Keratinocyte (primary cell): ENCODE measurements at regions not wholly inside any gene's neighbourhood (a gene's known extent, or its start where the extent isn't known, plus 50 kb on each side); places are given as distances from the start of the nearest gene placed in this dataset.

Experiments
- DNase-seq: peaks from one replicate; pipeline ENCODE4 v3.0.0-alpha.2; 2011; ENCODE audit warnings: low read depth, missing footprints, low spot score
- FAIRE-seq: peaks from 2 replicates; lab custom pipeline; 2011; peaks lifted over from hg19 to GRCh38; lab: Jason Lieb, UNC
- H2AFZ ChIP-seq: 2 replicates; pipeline ENCODE4 v1.6.0; 2012; ENCODE audit warnings: low read length, control low read depth, inconsistent platforms; ENCODE audit not compliant: control insufficient read depth
- H3K27ac ChIP-seq: 2 replicates; pipeline ENCODE4 v1.5.1; 2011; ENCODE audit warnings: low read length; ENCODE audit not compliant: control insufficient read depth, insufficient read depth
- H3K27me3 ChIP-seq: 3 replicates; pipeline ENCODE4 v1.6.0; 2011; ENCODE audit warnings: low read length; ENCODE audit not compliant: control insufficient read depth, insufficient read depth; ENCODE audit errors: extremely low read depth
- H3K36me3 ChIP-seq, 2 experiments: 2 replicates in 1 of 2; 3 replicates in 1 of 2; pipeline ENCODE4 v1.5.1; 2011; ENCODE audit warnings: low read length in 2 of 2, mild to moderate bottlenecking in 1 of 2; ENCODE audit not compliant: control insufficient read depth in 2 of 2, insufficient read depth in 2 of 2; ENCODE audit errors: extremely low read depth in 1 of 2
- H3K4me1 ChIP-seq: 3 replicates; pipeline ENCODE4 v1.5.1; 2011; ENCODE audit warnings: low read length; ENCODE audit not compliant: control insufficient read depth, insufficient read depth; ENCODE audit errors: extremely low read depth
- H3K4me2 ChIP-seq: 3 replicates; pipeline ENCODE4 v1.6.0; 2011; ENCODE audit warnings: low read depth, low read length; ENCODE audit not compliant: control insufficient read depth, insufficient read depth; ENCODE audit errors: extremely low read depth
- H3K4me3 ChIP-seq, 3 experiments: fragments of 200-600 bp in 1 of 3; sonication (generic) in 1 of 3; 2 replicates in 2 of 3; 3 replicates in 1 of 3; pipeline ENCODE4 v1.5.1; 2011 to 2016; ENCODE audit warnings: low read length in 3 of 3, mild to moderate bottlenecking in 3 of 3, control low read depth in 2 of 3, inconsistent platforms in 1 of 3, low read depth in 1 of 3, mixed read lengths in 1 of 3, mixed run types in 1 of 3, moderate library complexity in 1 of 3; ENCODE audit not compliant: control insufficient read depth in 2 of 3, insufficient read depth in 2 of 3; ENCODE audit errors: extremely low read depth in 1 of 3
- H3K79me2 ChIP-seq: 2 replicates; pipeline ENCODE4 v1.6.0; 2012; ENCODE audit warnings: low read length; ENCODE audit not compliant: control insufficient read depth, insufficient read depth
- H3K9ac ChIP-seq: 3 replicates; pipeline ENCODE4 v1.6.0; 2011; ENCODE audit warnings: low read length; ENCODE audit not compliant: control insufficient read depth, insufficient read depth; ENCODE audit errors: extremely low read depth
- H3K9me1 ChIP-seq: 3 replicates; pipeline ENCODE4 v1.6.0; 2011; ENCODE audit warnings: low read length; ENCODE audit not compliant: control insufficient read depth, insufficient read depth; ENCODE audit errors: extremely low read depth
- H3K9me3 ChIP-seq: 2 replicates; pipeline ENCODE4 v1.5.1; 2012; ENCODE audit warnings: low read depth, low read length; ENCODE audit not compliant: control insufficient read depth
- H4K20me1 ChIP-seq: 3 replicates; pipeline ENCODE4 v1.6.0; 2011; ENCODE audit warnings: low read length; ENCODE audit not compliant: control insufficient read depth, insufficient read depth; ENCODE audit errors: extremely low read depth
- EZH2 ChIP-seq: IDR thresholded peaks from one replicate; pipeline ENCODE4 v1.6.1; 2012; ENCODE audit warnings: inconsistent platforms, mild to moderate bottlenecking, low read length, moderate library complexity
- dilution Hi-C: fragments of 300-500 bp; cut with MboI; formaldehyde crosslinking; loops from one replicate; pipeline ENCODE4 v1.7.0; 2020; ENCODE audit warnings: low sequenced_read_pairs; ENCODE audit not compliant: extremely low pct_ligation_motif_present
- TF ChIP-seq, protein P1 (sequence below), 3 experiments: IDR thresholded peaks in 1 of 3; conservative IDR thresholded peaks in 1 of 3; optimal IDR thresholded peaks in 1 of 3; 2 replicates in 2 of 3; 3 replicates in 1 of 3; pipeline versions ENCODE3 to v1.5.1; 2011; ENCODE audit warnings: low read length in 3 of 3, mild to moderate bottlenecking in 3 of 3, moderate library complexity in 2 of 3, control low read depth in 1 of 3, inconsistent platforms in 1 of 3; ENCODE audit not compliant: insufficient read depth in 2 of 3; ENCODE audit errors: extremely low read depth in 1 of 3

DNA sequence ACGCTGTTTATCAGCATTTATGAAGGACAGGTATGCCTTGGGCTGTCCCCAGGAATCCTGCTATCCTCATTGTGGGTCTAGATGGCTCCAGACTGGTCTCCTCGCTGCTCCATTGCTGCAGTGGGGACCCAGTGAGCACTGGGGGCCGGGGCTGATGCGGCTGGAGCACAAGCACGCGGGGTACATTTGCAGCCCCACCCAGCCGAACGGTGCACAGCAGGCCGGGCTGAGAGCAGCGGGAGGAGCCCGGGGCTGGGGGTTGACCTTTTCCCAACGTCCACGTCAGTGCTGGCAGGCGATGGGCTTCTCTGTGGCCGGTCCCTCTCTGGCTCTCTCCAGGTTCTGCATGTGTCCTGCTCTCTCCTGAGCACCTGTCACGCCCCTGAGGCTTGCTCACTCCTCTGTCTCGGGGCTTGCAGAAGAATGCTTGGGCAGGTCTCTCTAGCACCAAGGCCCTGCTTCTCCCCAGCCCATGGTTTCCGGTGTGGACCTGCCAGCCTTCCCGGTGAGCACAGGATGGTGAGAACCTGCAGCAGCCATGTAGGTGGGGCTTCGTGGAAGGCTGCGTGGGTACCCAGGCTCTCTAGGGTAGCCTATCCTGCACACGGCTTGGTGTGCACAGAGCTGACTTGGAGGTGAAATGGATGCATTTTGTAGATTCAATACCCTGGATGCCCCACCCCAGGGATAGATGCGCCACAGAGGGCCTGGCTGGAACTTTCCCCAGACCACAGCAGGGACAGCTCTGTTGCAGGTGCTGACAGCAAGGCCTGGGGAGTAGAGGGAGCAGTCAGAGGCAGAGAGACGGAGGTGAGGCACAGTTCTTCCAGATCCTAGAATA is 89.1 kb upstream of the ADRA2C start:
- Histone ChIP-seq H4K20me1 (no peaks in the 10 kb centered on the region), H3K9me3 (no peaks in the 10 kb centered on the region), H3K4me1 (no peaks in the 10 kb centered on the region), H3K79me2 (no peaks in the 10 kb centered on the region), H2AFZ (no peak overlapping the region), H3K9me1 (no peaks in the 10 kb centered on the region), H3K9ac (no peak overlapping the region), H3K27me3 (no peaks in the 10 kb centered on the region), H3K4me3 (no peak overlapping the region), H3K27ac (no peak overlapping the region), H3K36me3 (no peaks in the 10 kb centered on the region), H3K4me2 (no peak overlapping the region)
- no peak for FAIRE-seq
- no peak for DNase-seq
- dilution Hi-C loops = no loop called here
- TF ChIP-seq EZH2 = no peak
- TF ChIP-seq, protein P1, sequence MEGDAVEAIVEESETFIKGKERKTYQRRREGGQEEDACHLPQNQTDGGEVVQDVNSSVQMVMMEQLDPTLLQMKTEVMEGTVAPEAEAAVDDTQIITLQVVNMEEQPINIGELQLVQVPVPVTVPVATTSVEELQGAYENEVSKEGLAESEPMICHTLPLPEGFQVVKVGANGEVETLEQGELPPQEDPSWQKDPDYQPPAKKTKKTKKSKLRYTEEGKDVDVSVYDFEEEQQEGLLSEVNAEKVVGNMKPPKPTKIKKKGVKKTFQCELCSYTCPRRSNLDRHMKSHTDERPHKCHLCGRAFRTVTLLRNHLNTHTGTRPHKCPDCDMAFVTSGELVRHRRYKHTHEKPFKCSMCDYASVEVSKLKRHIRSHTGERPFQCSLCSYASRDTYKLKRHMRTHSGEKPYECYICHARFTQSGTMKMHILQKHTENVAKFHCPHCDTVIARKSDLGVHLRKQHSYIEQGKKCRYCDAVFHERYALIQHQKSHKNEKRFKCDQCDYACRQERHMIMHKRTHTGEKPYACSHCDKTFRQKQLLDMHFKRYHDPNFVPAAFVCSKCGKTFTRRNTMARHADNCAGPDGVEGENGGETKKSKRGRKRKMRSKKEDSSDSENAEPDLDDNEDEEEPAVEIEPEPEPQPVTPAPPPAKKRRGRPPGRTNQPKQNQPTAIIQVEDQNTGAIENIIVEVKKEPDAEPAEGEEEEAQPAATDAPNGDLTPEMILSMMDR (optimal IDR thresholded peaks at IDR 0.05 in 1 of 3, IDR thresholded peaks at IDR 0.05 in 1 of 3, conservative IDR thresholded peaks at IDR 0.05 in 1 of 3; ENCODE audit: extremely low read depth in 1 of 3, insufficient read depth in 2 of 3, low read length in 3 of 3) = no peak

DNA sequence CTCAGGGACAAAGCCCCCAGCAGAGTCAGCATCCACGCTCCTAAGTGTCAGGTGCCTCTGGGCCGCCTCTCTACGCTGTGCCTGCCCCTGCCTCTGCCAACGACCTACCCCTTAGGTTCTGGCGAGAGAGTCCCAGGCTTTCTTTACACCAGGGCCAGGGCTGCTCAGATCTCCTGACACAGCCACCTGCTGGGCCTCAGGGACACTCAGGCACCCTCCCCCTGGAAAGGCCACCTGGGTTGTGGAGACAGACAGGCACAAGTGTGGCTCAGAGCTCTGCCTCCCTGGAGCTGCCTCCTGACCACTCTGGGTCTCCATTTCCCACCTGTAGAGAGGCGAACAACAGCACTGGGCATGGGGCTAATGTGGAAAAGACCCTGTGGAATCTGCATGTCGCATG is 90.0 kb upstream of the ADRA2C start:
- TF ChIP-seq, protein P1 (optimal IDR thresholded peaks at IDR 0.05 in 1 of 3, IDR thresholded peaks at IDR 0.05 in 1 of 3, conservative IDR thresholded peaks at IDR 0.05 in 1 of 3; ENCODE audit: extremely low read depth in 1 of 3, insufficient read depth in 2 of 3, low read length in 3 of 3) = no peak
- no peak for TF ChIP-seq EZH2
- Histone ChIP-seq H3K4me3 (no peak overlapping the region), H4K20me1 (no peaks in the 10 kb centered on the region), H2AFZ (no peak overlapping the region), H3K4me1 (no peaks in the 10 kb centered on the region), H3K4me2 (no peak overlapping the region), H3K36me3 (no peaks in the 10 kb centered on the region), H3K27ac (no peak overlapping the region), H3K9me1 (no peaks in the 10 kb centered on the region), H3K79me2 (no peaks in the 10 kb centered on the region), H3K9me3 (no peaks in the 10 kb centered on the region), H3K27me3 (no peaks in the 10 kb centered on the region), H3K9ac (no peak overlapping the region)
- FAIRE-seq = no peak
- dilution Hi-C loops = no loop called here
- no peak for DNase-seq
